ENCODE measurements at regions not wholly inside any gene's neighbourhood (a gene's known extent, or its start where the extent isn't known, plus 50 kb on each side); places are given as distances from the start of the nearest gene placed in this dataset.

DNA sequence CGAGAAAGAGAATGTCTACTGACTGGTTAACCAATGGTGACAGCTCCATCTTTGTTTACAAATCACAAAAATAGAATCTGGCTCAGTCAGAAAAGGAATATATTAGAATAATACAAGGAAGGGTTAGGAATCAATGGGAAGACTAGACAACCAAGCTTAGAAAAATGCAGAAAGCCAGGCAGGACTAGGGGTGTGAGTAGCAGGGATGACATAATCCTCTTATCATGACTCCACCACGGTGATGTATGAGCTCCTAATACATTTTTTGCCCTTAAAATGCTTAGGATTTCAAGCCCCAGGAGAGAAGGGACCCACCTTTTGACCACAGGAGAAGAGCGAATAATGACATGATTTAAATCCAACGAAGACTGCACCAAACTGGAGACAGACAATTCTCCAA is 252.3 kb downstream of the CHD9NB start:
- H3K9me3 ChIP-seq (ENCODE audit: low read depth, low read length), result no peaks in the 10 kb centered on the region
- no peak for DNase-seq (ENCODE audit: low read depth, low spot score)
- no peaks in the 10 kb centered on the region for H3K36me3 ChIP-seq (ENCODE audit: insufficient read depth, low read length)
- H3K9ac ChIP-seq (ENCODE audit: insufficient read length), result no peak overlapping the region
- no peak for TF ChIP-seq EZH2 (IDR thresholded peaks at IDR 0.05)
- TF ChIP-seq POLR2AphosphoS5 (IDR thresholded peaks at IDR 0.05; ENCODE audit: borderline replicate concordance, low read depth, low read length), result no peak
- TF ChIP-seq FOXP2 (optimal IDR thresholded peaks at IDR 0.05; ENCODE audit: control extremely low read depth, extremely low read length, insufficient read depth), result no peak
- no peak overlapping the region for H3K4me3 ChIP-seq
- H3K27ac ChIP-seq, result no peak overlapping the region

GRCh38 chr16:52799149-52799548 is 252.2 kb upstream of the TOX3 start:
- DNase-seq (ENCODE audit: low read depth, low spot score), result no peak

DNA sequence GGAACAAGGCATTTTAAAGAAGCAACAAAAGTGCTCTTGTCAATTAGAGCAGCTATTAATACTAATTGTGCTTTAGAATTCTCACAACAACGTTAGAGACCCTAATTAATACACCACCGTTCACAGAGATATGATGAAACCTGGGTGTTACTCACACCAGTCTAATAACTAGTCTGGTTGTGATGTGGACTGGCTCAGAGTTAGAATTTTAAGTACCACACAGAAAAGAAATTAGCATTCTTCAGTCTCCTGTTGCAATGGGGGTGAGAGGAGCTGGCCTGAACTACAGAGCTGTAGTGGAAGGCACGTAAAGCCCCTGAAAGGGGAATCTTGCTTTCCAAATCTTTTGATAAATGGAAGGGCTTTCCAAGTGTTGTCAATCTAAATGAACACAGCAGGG is 240.8 kb upstream of the TOX3 start:
- H3K36me3 ChIP-seq (ENCODE audit: insufficient read depth, low read length), result no peaks in the 10 kb centered on the region
- H3K9ac ChIP-seq (ENCODE audit: insufficient read length), result no peak overlapping the region
- TF ChIP-seq FOXP2 (optimal IDR thresholded peaks at IDR 0.05; ENCODE audit: control extremely low read depth, extremely low read length, insufficient read depth) (no peak), POLR2AphosphoS5 (IDR thresholded peaks at IDR 0.05; ENCODE audit: borderline replicate concordance, low read depth, low read length) (no peak), EZH2 (IDR thresholded peaks at IDR 0.05) (no peak)
- DNase-seq (ENCODE audit: low read depth, low spot score), result no peak
- no peak overlapping the region for H3K4me3 ChIP-seq
- no peaks in the 10 kb centered on the region for H3K9me3 ChIP-seq (ENCODE audit: low read depth, low read length)
- H3K27ac ChIP-seq, result no peak overlapping the region

More at GRCh38 chr16:52799149-52799548, 252.2 kb upstream of the TOX3 start:
- Histone ChIP-seq H3K9me3 (ENCODE audit: low read depth, low read length) (no peaks in the 10 kb centered on the region), H3K9ac (ENCODE audit: insufficient read length) (no peak overlapping the region), H3K27ac (no peak overlapping the region), H3K4me3 (no peak overlapping the region), H3K36me3 (ENCODE audit: insufficient read depth, low read length) (no peaks in the 10 kb centered on the region)
- TF ChIP-seq EZH2 (IDR thresholded peaks at IDR 0.05), result no peak
- no peak for TF ChIP-seq POLR2AphosphoS5 (IDR thresholded peaks at IDR 0.05; ENCODE audit: borderline replicate concordance, low read depth, low read length)
- no peak for TF ChIP-seq FOXP2 (optimal IDR thresholded peaks at IDR 0.05; ENCODE audit: control extremely low read depth, extremely low read length, insufficient read depth)

DNA sequence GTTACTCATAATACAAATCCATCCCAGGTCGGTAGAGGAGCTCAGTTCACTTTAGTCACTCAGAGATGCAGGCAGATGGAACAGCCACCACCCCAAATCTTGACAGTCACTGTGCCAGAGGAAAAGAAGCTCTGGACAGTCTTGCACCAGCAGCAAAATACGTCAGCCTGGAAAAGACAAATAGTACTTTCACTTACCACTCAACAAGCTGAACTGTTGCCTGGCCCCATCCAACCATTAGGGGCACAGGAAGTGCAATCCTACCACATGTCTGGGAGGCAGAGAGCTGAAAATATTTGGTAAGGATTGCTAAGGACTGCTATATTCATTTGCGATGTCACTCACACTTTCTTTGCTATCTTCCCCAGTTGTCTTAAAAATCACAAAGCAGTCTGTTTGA is 239.1 kb upstream of the TOX3 start:
- no peak for DNase-seq (ENCODE audit: low read depth, low spot score)
- no peak for TF ChIP-seq POLR2AphosphoS5 (IDR thresholded peaks at IDR 0.05; ENCODE audit: borderline replicate concordance, low read depth, low read length)
- no peak for TF ChIP-seq EZH2 (IDR thresholded peaks at IDR 0.05)
- no peak for TF ChIP-seq FOXP2 (optimal IDR thresholded peaks at IDR 0.05; ENCODE audit: control extremely low read depth, extremely low read length, insufficient read depth)

DNA sequence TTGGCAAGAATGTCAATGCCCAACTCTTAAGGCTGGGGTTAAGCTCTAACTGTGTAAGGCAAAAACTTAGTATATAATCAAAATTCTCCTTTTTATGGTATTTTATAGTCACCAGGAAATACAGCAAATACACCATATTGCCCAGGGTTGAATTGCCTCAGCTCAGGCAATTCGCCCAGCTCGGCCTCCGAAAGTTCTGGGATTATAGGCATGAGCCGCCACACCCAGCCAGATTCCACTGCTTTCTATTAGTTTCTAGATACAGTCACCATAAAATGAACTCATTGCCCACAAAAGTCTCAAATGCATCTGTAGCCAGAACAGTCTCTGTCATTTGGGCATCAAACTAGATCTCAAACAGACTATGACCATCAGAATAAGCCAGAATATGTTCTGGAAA is 238.7 kb upstream of the TOX3 start:
- Histone ChIP-seq H3K9ac (ENCODE audit: insufficient read length) (no peak overlapping the region), H3K36me3 (ENCODE audit: insufficient read depth, low read length) (no peaks in the 10 kb centered on the region), H3K27ac (no peak overlapping the region), H3K9me3 (ENCODE audit: low read depth, low read length) (no peaks in the 10 kb centered on the region), H3K4me3 (no peak overlapping the region)
- DNase-seq (ENCODE audit: low read depth, low spot score), result no peak
- TF ChIP-seq POLR2AphosphoS5 (IDR thresholded peaks at IDR 0.05; ENCODE audit: borderline replicate concordance, low read depth, low read length) (no peak), EZH2 (IDR thresholded peaks at IDR 0.05) (no peak), FOXP2 (optimal IDR thresholded peaks at IDR 0.05; ENCODE audit: control extremely low read depth, extremely low read length, insufficient read depth) (no peak)

More for the DNA sequence above, 239.1 kb upstream of the TOX3 start:
- H3K4me3 ChIP-seq, result no peak overlapping the region
- no peaks in the 10 kb centered on the region for H3K9me3 ChIP-seq (ENCODE audit: low read depth, low read length)
- no peak overlapping the region for H3K9ac ChIP-seq (ENCODE audit: insufficient read length)
- H3K27ac ChIP-seq, result no peak overlapping the region
- H3K36me3 ChIP-seq (ENCODE audit: insufficient read depth, low read length), result no peaks in the 10 kb centered on the region

DNA sequence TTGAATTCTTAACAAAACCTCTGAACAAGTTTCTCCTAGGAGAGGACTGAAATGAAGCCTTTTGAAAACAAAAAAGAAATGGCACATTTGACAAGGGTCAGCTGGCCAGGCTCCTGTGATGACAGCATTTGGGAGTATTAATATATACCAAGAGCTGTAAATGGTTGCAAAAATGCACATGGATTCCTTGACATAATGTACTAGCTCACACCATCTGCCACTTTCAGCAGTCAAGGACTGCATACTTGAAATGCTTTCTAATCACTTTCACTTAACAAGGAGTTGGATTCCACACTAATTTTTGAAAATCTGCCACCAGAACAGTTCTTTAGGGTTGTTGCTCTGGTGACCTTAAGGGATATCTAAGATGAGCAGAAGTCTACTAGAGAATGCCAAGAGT is 236.7 kb upstream of the TOX3 start:
- no peak for TF ChIP-seq POLR2AphosphoS5 (IDR thresholded peaks at IDR 0.05; ENCODE audit: borderline replicate concordance, low read depth, low read length)
- TF ChIP-seq EZH2 (IDR thresholded peaks at IDR 0.05), result no peak
- TF ChIP-seq FOXP2 (optimal IDR thresholded peaks at IDR 0.05; ENCODE audit: control extremely low read depth, extremely low read length, insufficient read depth), result no peak
- H3K9me3 ChIP-seq (ENCODE audit: low read depth, low read length), result no peaks in the 10 kb centered on the region
- H3K36me3 ChIP-seq (ENCODE audit: insufficient read depth, low read length), result no peaks in the 10 kb centered on the region
- H3K27ac ChIP-seq, result no peak overlapping the region
- DNase-seq (ENCODE audit: low read depth, low spot score), result no peak
- no peak overlapping the region for H3K9ac ChIP-seq (ENCODE audit: insufficient read length)
- H3K4me3 ChIP-seq, result no peak overlapping the region

- Histone ChIP-seq H3K36me3 (ENCODE audit: insufficient read depth, low read length) (no peaks in the 10 kb centered on the region), H3K4me3 (no peak overlapping the region), H3K9me3 (ENCODE audit: low read depth, low read length) (no peaks in the 10 kb centered on the region), H3K27ac (no peak overlapping the region), H3K9ac (ENCODE audit: insufficient read length) (no peak overlapping the region)
- TF ChIP-seq EZH2 (IDR thresholded peaks at IDR 0.05) (no peak), POLR2AphosphoS5 (IDR thresholded peaks at IDR 0.05; ENCODE audit: borderline replicate concordance, low read depth, low read length) (no peak), FOXP2 (optimal IDR thresholded peaks at IDR 0.05; ENCODE audit: control extremely low read depth, extremely low read length, insufficient read depth) (no peak)
- no peak for DNase-seq (ENCODE audit: low read depth, low spot score)
Observed at GRCh38 chr16:52781005-52781630, 234.2 kb upstream of the TOX3 start.

GRCh38 chr16:52773026-52773425 is 226.1 kb upstream of the TOX3 start:
- H3K4me3 ChIP-seq, result no peak overlapping the region
- H3K9ac ChIP-seq (ENCODE audit: insufficient read length), result no peak overlapping the region
- no peak for DNase-seq (ENCODE audit: low read depth, low spot score)
- no peaks in the 10 kb centered on the region for H3K9me3 ChIP-seq (ENCODE audit: low read depth, low read length)
- H3K36me3 ChIP-seq (ENCODE audit: insufficient read depth, low read length), result no peaks in the 10 kb centered on the region
- no peak for TF ChIP-seq POLR2AphosphoS5 (IDR thresholded peaks at IDR 0.05; ENCODE audit: borderline replicate concordance, low read depth, low read length)
- no peak for TF ChIP-seq FOXP2 (optimal IDR thresholded peaks at IDR 0.05; ENCODE audit: control extremely low read depth, extremely low read length, insufficient read depth)
- no peak for TF ChIP-seq EZH2 (IDR thresholded peaks at IDR 0.05)
- no peak overlapping the region for H3K27ac ChIP-seq

GRCh38 chr16:52770828-52771227 is 223.9 kb upstream of the TOX3 start:
- H3K9ac ChIP-seq (ENCODE audit: insufficient read length), result no peak overlapping the region

More at GRCh38 chr16:52770828-52771227, 223.9 kb upstream of the TOX3 start:
- DNase-seq (ENCODE audit: low read depth, low spot score), result no peak
- Histone ChIP-seq H3K27ac (no peak overlapping the region), H3K9me3 (ENCODE audit: low read depth, low read length) (no peaks in the 10 kb centered on the region), H3K4me3 (no peak overlapping the region), H3K36me3 (ENCODE audit: insufficient read depth, low read length) (no peaks in the 10 kb centered on the region)
- no peak for TF ChIP-seq POLR2AphosphoS5 (IDR thresholded peaks at IDR 0.05; ENCODE audit: borderline replicate concordance, low read depth, low read length)
- no peak for TF ChIP-seq EZH2 (IDR thresholded peaks at IDR 0.05)
- TF ChIP-seq FOXP2 (optimal IDR thresholded peaks at IDR 0.05; ENCODE audit: control extremely low read depth, extremely low read length, insufficient read depth), result no peak
